ENCODE measurements at regions not wholly inside any gene's neighbourhood (a gene's known extent, or its start where the extent isn't known, plus 50 kb on each side); places are given as distances from the start of the nearest gene placed in this dataset.

DNA sequence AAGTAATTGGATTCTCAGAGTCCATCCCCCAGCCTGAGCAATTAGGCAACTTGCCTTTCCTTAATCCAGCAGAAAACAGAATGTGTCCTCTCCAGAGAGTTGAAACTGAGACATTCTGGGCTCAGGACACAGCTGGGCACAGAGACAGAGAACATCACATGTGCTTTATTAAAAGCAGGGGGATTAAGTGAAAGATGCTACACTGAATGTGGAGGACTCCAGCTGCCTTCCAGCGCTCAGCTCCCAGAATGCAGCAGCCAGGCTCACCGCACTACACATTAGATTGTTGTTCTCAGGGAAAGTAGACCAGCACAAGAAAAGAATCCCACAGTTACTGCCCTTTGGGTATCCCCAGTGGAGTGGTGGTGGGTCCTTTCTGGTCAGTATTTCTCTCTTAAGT is 141.6 kb upstream of the IL12B start:
- H3K27ac ChIP-seq = no peak overlapping the region
- H3K79me2 ChIP-seq = no peaks in the 10 kb centered on the region
- H3K36me3 ChIP-seq (replicated peaks; ENCODE audit: insufficient read depth, low read depth) = no peaks in the 10 kb centered on the region
- H3K9me2 ChIP-seq (replicated peaks; ENCODE audit: insufficient read depth) = no peaks in the 10 kb centered on the region
- no peaks in the 10 kb centered on the region for H3K4me1 ChIP-seq (ENCODE audit: insufficient read depth)
- H3K27me3 ChIP-seq = no peaks in the 10 kb centered on the region
- no peak for TF ChIP-seq EZH2phosphoT487 (IDR thresholded peaks at IDR 0.05; ENCODE audit: low read depth, severe bottlenecking, unreplicated experiment)
- DNase-seq (ENCODE audit: low spot score) = no peak
- WGBS (ENCODE audit: low lambda C conversion rate, missing lambda C conversion rate) = 83% methylated on average over 2 of the region's 2 CpGs
- no peaks in the 10 kb centered on the region for H3K9me3 ChIP-seq (ENCODE audit: low read depth)
- H3K4me2 ChIP-seq = no peak overlapping the region
- H3K4me3 ChIP-seq = no peak overlapping the region
- H2AFZ ChIP-seq = no peak overlapping the region
- no peaks in the 10 kb centered on the region for H4K20me1 ChIP-seq (ENCODE audit: insufficient read depth, poor library complexity, severe bottlenecking)

DNA sequence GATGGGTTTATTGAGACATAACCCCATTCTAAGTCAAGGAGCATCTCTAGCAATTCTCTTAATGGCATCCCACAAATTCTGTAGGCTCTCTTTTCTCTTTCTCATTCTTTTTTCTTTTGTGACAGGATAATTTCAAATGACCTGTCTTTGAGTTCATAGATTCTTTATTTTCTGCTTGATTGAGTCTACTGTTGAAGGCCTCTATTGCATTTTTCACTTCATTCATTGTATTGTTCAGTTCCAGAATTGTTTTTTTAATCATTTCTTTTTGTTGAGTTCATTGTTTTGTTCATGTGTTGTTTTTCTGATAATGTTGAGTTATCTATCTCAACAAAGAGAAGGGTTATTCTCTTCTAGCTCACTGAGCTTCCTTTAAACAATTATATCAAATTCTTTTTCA is 144.7 kb upstream of the IL12B start:
- no peak overlapping the region for H2AFZ ChIP-seq
- TF ChIP-seq EZH2 (IDR thresholded peaks at IDR 0.05; ENCODE audit: borderline replicate concordance) (no peak), EZH2phosphoT487 (IDR thresholded peaks at IDR 0.05; ENCODE audit: low read depth, severe bottlenecking, unreplicated experiment) (no peak)
- no peaks in the 10 kb centered on the region for H3K36me3 ChIP-seq (replicated peaks; ENCODE audit: insufficient read depth, low read depth)
- DNase-seq (ENCODE audit: low spot score) = no peak
- no peak overlapping the region for H3K27ac ChIP-seq
- no peaks in the 10 kb centered on the region for H3K9me3 ChIP-seq (ENCODE audit: low read depth)
- H3K4me1 ChIP-seq (ENCODE audit: insufficient read depth) = no peaks in the 10 kb centered on the region
- H3K9me2 ChIP-seq (replicated peaks; ENCODE audit: insufficient read depth) = no peaks in the 10 kb centered on the region
- H3K79me2 ChIP-seq = no peaks in the 10 kb centered on the region
- H3K4me3 ChIP-seq = no peak overlapping the region
- no peaks in the 10 kb centered on the region for H4K20me1 ChIP-seq (ENCODE audit: insufficient read depth, poor library complexity, severe bottlenecking)
- no peak overlapping the region for H3K4me2 ChIP-seq
- H3K27me3 ChIP-seq = no peaks in the 10 kb centered on the region

DNA sequence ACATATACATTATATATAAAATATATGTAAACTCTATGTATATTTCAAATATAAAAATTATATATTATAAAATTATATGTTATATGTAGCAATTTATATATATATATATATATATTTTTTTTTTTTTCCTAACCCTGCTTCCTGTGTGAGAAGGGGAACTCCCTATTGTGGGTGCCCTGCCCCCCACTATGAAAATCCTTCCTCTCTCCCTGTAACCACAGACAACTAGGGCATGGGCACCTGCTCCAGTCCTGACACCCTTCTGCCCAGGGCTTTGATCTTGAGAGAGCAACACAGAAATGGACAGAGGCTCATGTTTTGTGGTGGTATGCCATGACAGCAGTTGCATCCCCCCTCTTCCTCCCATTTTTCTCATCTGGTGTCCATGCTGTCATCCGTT is 148.7 kb upstream of the IL12B start:
- Histone ChIP-seq H3K4me1 (ENCODE audit: insufficient read depth) (no peaks in the 10 kb centered on the region), H3K79me2 (no peaks in the 10 kb centered on the region), H3K4me3 (no peak overlapping the region), H3K36me3 (replicated peaks; ENCODE audit: insufficient read depth, low read depth) (no peaks in the 10 kb centered on the region), H3K9me2 (replicated peaks; ENCODE audit: insufficient read depth) (no peaks in the 10 kb centered on the region), H3K27ac (no peak overlapping the region), H3K4me2 (no peak overlapping the region), H4K20me1 (ENCODE audit: insufficient read depth, poor library complexity, severe bottlenecking) (no peaks in the 10 kb centered on the region), H2AFZ (no peak overlapping the region), H3K9me3 (ENCODE audit: low read depth) (no peaks in the 10 kb centered on the region), H3K27me3 (no peaks in the 10 kb centered on the region)
- TF ChIP-seq EZH2 (IDR thresholded peaks at IDR 0.05; ENCODE audit: borderline replicate concordance) (no peak), EZH2phosphoT487 (IDR thresholded peaks at IDR 0.05; ENCODE audit: low read depth, severe bottlenecking, unreplicated experiment) (no peak)
- TF ChIP-seq, protein P1, sequence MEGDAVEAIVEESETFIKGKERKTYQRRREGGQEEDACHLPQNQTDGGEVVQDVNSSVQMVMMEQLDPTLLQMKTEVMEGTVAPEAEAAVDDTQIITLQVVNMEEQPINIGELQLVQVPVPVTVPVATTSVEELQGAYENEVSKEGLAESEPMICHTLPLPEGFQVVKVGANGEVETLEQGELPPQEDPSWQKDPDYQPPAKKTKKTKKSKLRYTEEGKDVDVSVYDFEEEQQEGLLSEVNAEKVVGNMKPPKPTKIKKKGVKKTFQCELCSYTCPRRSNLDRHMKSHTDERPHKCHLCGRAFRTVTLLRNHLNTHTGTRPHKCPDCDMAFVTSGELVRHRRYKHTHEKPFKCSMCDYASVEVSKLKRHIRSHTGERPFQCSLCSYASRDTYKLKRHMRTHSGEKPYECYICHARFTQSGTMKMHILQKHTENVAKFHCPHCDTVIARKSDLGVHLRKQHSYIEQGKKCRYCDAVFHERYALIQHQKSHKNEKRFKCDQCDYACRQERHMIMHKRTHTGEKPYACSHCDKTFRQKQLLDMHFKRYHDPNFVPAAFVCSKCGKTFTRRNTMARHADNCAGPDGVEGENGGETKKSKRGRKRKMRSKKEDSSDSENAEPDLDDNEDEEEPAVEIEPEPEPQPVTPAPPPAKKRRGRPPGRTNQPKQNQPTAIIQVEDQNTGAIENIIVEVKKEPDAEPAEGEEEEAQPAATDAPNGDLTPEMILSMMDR (IDR thresholded peaks at IDR 0.05; ENCODE audit: poor library complexity) = no peak
- no peak for DNase-seq (ENCODE audit: low spot score)
- WGBS (ENCODE audit: low lambda C conversion rate, missing lambda C conversion rate) = 94% methylated on average over 1 of the region's 1 CpG

DNA sequence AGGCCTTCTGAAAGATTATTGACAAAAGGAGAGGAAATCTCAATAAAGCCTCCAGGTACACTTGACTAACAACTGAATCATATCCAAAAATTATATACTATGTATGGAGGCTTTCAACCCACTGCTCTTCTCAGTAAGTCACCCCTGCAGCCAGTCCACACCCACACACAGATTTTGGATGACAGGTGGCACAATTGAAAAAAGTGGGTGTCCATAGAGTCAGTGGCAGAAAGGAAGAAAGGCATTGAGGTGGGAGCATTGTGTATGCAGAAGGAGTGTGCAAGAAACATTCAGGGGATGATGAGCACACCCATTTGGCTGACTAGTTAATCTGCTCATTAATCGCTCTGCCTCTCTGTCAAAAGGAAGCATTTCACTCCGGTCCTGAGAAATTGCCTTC is 150.6 kb upstream of the IL12B start:
- Histone ChIP-seq H3K4me2 (no peak overlapping the region), H4K20me1 (ENCODE audit: insufficient read depth, poor library complexity, severe bottlenecking) (no peaks in the 10 kb centered on the region), H3K4me3 (no peak overlapping the region), H2AFZ (no peak overlapping the region), H3K4me1 (ENCODE audit: insufficient read depth) (no peaks in the 10 kb centered on the region), H3K9me2 (replicated peaks; ENCODE audit: insufficient read depth) (no peaks in the 10 kb centered on the region), H3K27ac (no peak overlapping the region), H3K36me3 (replicated peaks; ENCODE audit: insufficient read depth, low read depth) (no peaks in the 10 kb centered on the region), H3K27me3 (no peaks in the 10 kb centered on the region), H3K9me3 (ENCODE audit: low read depth) (no peaks in the 10 kb centered on the region), H3K79me2 (no peaks in the 10 kb centered on the region)
- WGBS (ENCODE audit: low lambda C conversion rate, missing lambda C conversion rate) = 97% methylated on average over 2 of the region's 2 CpGs
- no peak for DNase-seq (ENCODE audit: low spot score)
- TF ChIP-seq, protein P1 (IDR thresholded peaks at IDR 0.05; ENCODE audit: poor library complexity) = no peak
- TF ChIP-seq EZH2phosphoT487 (IDR thresholded peaks at IDR 0.05; ENCODE audit: low read depth, severe bottlenecking, unreplicated experiment) = no peak
- TF ChIP-seq EZH2 (IDR thresholded peaks at IDR 0.05; ENCODE audit: borderline replicate concordance) = no peak

All from hepatocyte (in vitro differentiated cells).